HCT116 (cell line): ENCODE measurements at regions not wholly inside any gene's neighbourhood (a gene's known extent, or its start where the extent isn't known, plus 50 kb on each side); places are given as distances from the start of the nearest gene placed in this dataset.

Experiments used
- ATF3 ChIP-seq: IDR thresholded peaks from 2 replicates; pipeline ENCODE4 v1.6.1; 2012
- CTCF ChIP-seq, 3 experiments: fragments of 200-600 bp in 1 of 3; sonication (generic) in 1 of 3; IDR thresholded peaks in 2 of 3; conservative IDR thresholded peaks in 1 of 3; 2 replicates each; pipeline ENCODE4 v1.5.1; 2012 to 2017; ENCODE audit warnings: low read depth in 2 of 3, low read length in 2 of 3, antibody characterized with exemption in 1 of 3, borderline replicate concordance in 1 of 3, control low read depth in 1 of 3, mild to moderate bottlenecking in 1 of 3, mixed read lengths in 1 of 3, mixed run types in 1 of 3, moderate library complexity in 1 of 3; ENCODE audit not compliant: insufficient read depth in 1 of 3
- EGR1 ChIP-seq: IDR thresholded peaks from 2 replicates; pipeline ENCODE4 v1.6.1; 2012; ENCODE audit warnings: low read depth
- EZH2 ChIP-seq: fragments of 200-600 bp; sonication (generic); IDR thresholded peaks from 2 replicates; pipeline ENCODE4 v1.6.1; 2017; ENCODE audit warnings: antibody characterized with exemption, mixed run types
- EZH2phosphoT487 ChIP-seq: fragments of 200-600 bp; IDR thresholded peaks from 2 replicates; pipeline ENCODE4 v1.6.1; 2018; ENCODE audit warnings: antibody characterized with exemption, borderline replicate concordance
- POLR2A ChIP-seq: IDR thresholded peaks from 2 replicates; pipeline ENCODE4 v1.7.0; 2011; ENCODE audit warnings: borderline replicate concordance; ENCODE audit not compliant: insufficient read depth, insufficient read length; ENCODE audit errors: extremely low read depth
- POLR2AphosphoS5 ChIP-seq: IDR thresholded peaks from 2 replicates; pipeline ENCODE4 v1.6.1; 2011; ENCODE audit warnings: mild to moderate bottlenecking, low read depth, low read length, moderate library complexity
- RAD21 ChIP-seq: IDR thresholded peaks from 2 replicates; pipeline ENCODE4 v1.6.1; 2012; ENCODE audit warnings: low read depth, mild to moderate bottlenecking
- SRF ChIP-seq: IDR thresholded peaks from 2 replicates; pipeline ENCODE4 v1.6.1; 2012; ENCODE audit warnings: low read depth
- YY1 ChIP-seq: IDR thresholded peaks from 2 replicates; pipeline ENCODE4 v1.6.1; 2011; ENCODE audit warnings: low read length, low read depth, moderate library complexity, mild to moderate bottlenecking; ENCODE audit not compliant: insufficient replicate concordance; ENCODE audit errors: extremely low read depth
- ZNF274 ChIP-seq: fragments of 200-500 bp; sonication (Bioruptor generic); IDR thresholded peaks from 2 replicates; pipeline ENCODE4 v1.6.1; 2014; ENCODE audit warnings: mild to moderate bottlenecking, low read depth, low read length, inconsistent platforms

- TF ChIP-seq CTCF (IDR thresholded peaks at IDR 0.05 in 2 of 3, conservative IDR thresholded peaks at IDR 0.05 in 1 of 3; ENCODE audit: borderline replicate concordance in 1 of 3, insufficient read depth in 1 of 3, low read depth in 2 of 3, low read length in 2 of 3) (no peak), YY1 (no peak), EGR1 (no peak), EZH2phosphoT487 (no peak), ATF3 (no peak), RAD21 (no peak), POLR2A (no peak), ZNF274 (no peak), POLR2AphosphoS5 (no peak), SRF (no peak), EZH2 (no peak)
Observed at GRCh38 chr1:212181015-212181882, 104.0 kb upstream of the PPP2R5A start.
